ENCODE measurements at regions not wholly inside any gene's neighbourhood (a gene's known extent, or its start where the extent isn't known, plus 50 kb on each side); places are given as distances from the start of the nearest gene placed in this dataset.

GRCh38 chrX:78476701-78477100 lies 149.3 kb upstream of the CYSLTR1 start:
- DNase-seq (ENCODE audit: low read depth), result no peak

DNA sequence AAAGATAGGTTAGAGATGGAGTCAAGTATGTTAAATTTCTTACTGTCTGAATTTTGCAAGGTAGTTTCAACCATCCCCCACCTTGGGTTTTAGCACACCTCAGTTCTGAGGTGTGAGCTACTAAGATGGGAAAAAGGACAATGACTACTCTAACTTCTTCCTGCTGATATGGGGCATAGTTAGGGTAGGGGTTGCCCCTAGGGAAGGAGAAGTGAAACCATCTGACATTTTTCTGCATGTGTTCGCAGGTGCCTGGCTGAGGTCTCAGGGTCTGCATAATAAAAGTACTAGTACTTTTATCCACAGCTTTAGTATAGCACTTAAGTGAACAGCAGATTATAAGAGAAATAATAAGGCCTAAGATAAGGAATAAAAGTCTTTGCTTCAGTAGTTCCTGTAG lies 129.5 kb upstream of the CYSLTR1 start:
- DNase-seq (ENCODE audit: low read depth), result no peak

GRCh38 chrX:78455901-78456300 lies 128.5 kb upstream of the CYSLTR1 start:
- DNase-seq (ENCODE audit: low read depth), result no peak

DNA sequence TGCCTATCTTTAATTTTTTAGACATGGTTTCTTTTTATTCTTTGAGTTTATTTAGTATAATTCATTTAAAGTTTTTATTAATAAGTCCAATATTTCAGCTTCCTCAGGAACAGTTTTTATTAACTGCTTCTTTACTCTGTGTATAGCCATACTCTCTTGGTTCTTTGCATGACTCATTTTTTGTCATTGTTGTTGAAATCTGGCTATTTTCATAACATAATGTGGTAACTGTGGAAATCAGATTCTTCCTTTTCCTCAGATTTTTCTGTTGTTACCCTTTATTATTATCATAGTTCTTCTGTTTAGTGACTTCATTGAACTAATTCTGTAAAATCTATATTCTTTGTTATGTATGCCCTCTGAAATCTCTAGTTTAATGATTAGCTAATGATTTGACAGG lies 124.9 kb upstream of the CYSLTR1 start:
- no peak for DNase-seq (ENCODE audit: low read depth)

DNA sequence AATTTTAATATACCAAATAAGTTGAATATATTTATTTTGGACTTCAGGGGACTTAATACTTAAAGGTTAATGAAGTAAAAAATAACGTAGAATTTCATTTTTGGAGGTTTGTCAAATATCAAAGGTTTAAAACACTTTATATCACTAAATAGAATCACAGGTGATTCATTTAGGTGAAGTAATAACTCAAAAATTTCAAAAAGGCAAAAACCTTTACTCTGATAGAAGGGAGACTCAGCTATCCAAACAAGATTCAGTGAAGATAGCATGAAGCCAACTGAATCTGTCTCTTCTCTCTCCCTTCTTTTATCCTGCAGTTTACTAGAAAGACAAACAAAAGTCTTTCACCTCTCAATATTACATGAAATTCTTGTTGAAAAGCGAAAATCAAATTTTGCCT lies 110.2 kb upstream of the CYSLTR1 start:
- no peak for DNase-seq (ENCODE audit: low read depth)

DNA sequence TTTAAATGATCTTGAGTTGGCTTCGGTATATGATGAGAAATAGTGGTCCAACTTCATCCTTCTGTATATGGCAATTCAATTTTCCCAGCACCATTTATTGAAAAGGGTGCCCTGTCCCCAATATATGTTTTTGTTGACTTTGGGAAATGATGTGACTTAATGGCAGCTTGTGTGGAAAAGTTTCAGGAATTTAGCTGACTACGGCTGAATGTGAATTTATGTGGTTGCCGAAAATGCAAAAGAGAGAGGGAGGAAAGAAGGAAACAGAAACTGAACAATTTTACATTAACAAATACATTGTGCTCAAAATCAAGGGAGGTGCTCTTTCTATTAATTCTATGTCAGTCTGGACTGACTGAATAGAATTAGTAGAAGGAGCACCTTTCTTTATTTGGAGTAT lies 101.8 kb upstream of the CYSLTR1 start:
- DNase-seq (ENCODE audit: low read depth), result no peak

- no peak for DNase-seq (ENCODE audit: low read depth)
Observed at GRCh38 chrX:78388663-78389062, 61.3 kb upstream of the CYSLTR1 start.

GRCh38 chrX:78387364-78387763 lies 60.0 kb upstream of the CYSLTR1 start:
- DNase-seq (ENCODE audit: low read depth), result no peak

DNA sequence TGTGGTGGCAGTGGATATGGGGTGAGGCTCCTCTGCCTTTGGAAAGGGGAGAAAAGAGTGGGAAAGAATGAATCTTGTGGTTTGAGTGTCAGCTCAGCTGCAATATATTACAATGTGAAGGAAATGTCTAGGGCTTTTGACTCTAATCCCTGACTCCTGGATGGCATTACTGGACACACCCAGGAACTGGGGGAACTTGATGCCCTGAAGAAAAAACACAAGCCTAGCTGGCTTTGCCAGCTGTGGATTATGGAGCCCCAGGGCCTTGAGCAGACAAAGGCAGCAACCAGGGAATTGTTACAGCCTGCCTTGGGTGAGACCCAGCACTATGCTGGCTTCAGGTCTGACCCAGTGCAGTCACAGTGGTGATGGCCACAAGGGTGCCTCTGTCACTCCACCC lies 57.1 kb upstream of the CYSLTR1 start:
- DNase-seq (ENCODE audit: low read depth), result no peak

DNA sequence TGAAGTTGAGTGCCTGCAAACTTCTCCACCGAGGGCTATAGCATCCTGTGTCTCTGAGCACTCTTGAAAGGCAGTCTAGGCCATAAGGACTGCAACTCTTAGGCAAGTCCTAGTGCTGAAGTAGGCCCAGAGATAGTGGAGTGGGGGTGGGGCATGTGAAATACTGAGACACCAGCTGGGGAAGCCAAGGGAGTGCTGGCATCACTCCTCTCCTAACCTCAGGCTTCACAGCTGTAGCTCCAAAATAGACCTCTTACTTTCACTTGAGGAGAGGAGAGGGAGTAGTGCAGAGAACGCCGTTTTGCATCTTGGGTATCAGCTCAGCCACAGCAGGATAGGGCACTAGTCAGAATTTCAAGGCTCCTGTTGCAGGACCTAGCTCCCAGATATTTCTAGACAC lies 56.2 kb upstream of the CYSLTR1 start:
- DNase-seq (ENCODE audit: low read depth), result no peak

DNA sequence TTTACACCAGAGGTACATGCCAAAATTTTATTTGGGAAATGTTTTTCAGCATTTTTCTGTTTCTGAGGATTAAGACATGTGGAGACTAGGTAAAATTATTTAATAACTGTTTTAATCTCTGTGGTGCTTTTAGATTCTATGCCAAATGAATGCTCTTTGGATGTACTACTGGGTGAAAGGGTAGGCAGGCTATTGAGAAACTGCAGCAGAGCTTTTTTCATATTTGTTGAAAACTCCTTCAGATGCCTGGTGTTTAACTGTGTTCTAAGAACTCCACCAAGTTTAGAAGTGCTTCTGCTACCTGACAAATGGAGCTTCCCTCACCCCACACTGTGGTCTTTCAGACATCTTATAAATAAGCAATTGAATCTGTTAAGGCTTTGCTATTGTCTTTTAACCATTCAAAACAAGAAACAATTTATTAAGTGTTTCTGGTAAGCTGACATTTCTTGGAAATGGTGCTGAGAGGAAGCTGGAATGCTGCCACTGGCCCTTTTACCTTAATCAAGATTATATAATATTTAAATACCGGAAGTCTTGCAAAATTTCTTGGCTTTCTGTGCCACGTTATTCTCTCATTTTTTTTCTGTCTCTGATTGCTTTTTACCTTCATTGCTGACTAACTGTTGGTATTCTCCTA lies 51.2 kb upstream of the CYSLTR1 start:
- no peak for DNase-seq (ENCODE audit: low read depth)
